Left ventricle myocardium inferior (tissue), 1 donor: ENCODE measurements at regions not wholly inside any gene's neighbourhood (a gene's known extent, or its start where the extent isn't known, plus 50 kb on each side); places are given as distances from the start of the nearest gene placed in this dataset.
A peak's percentile ranks its signal among the peaks of the same experiment; 100 is the strongest.
"Not testable (repeated sequence)": the region's sequence is repeated elsewhere in the genome, so short reads cannot be mapped to it uniquely, and the experiment has no call there.

Experiments
- DNase-seq: peaks from one replicate; pipeline ENCODE4 v3.0.0-alpha.2; 2020
- H3K27ac ChIP-seq: fragments of 200-600 bp; replicated peaks from 2 replicates; pipeline ENCODE4 v1.8.0; 2021
- H3K27me3 ChIP-seq: fragments of 200-600 bp; 2 replicates; pipeline ENCODE4 v1.8.0; 2021; ENCODE audit warnings: low read depth
- H3K36me3 ChIP-seq: fragments of 200-600 bp; 2 replicates; pipeline ENCODE4 v1.8.0; 2021
- H3K4me1 ChIP-seq: fragments of 200-600 bp; 2 replicates; pipeline ENCODE4 v1.8.0; 2021
- H3K4me3 ChIP-seq: fragments of 200-600 bp; 2 replicates; pipeline ENCODE4 v1.8.0; 2021; ENCODE audit warnings: mild to moderate bottlenecking, moderate library complexity
- H3K9me3 ChIP-seq: fragments of 200-600 bp; replicated peaks from 2 replicates; pipeline ENCODE4 v1.8.0; 2021
- intact Hi-C: fragments of 100-400 bp; cut with micrococcal nuclease; formaldehyde crosslinking; loops from one replicate; pipeline ENCODE4 v1.11.0; 2022
- TF ChIP-seq, protein P1 (sequence below): fragments of 200-600 bp; IDR thresholded peaks from 2 replicates; pipeline ENCODE4 v1.8.0; 2021; ENCODE audit warnings: antibody characterized with exemption, mild to moderate bottlenecking, borderline replicate concordance
- donor health status: DM: no; HTN: yes; CAD: no; lungs with severe emphysema.

DNA sequence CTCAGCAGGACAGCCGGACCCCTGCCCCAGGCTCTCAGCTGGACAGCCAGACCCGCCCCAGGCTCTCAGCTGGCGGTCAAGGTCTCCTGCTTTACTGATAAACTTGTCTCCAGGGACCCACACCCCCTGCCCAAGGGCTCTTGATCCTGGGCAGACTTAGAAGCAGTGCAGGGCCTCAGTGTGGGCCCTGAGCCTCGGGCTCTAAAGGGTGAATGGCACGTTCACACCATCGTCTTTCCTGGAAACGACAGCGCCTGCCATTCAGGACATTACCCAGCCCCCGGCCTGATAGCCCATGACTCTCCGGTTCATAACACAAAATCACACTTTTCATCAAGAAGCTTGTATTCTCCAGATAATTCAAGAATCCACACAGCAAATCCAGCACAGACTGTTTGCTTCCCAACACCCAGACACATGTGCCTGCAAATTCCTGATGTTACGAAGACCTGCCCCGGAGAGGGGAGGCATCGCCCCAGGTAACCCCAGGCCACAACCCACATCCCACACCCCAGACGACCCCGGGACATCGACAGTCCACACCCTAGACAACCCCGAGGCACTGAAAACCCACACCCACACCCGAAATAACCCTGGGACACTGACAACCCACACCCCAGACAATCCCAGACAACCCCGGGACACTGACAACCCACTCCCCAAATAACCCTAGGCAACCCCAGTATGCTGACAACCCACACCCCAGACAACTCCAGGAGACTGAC, 136.8 kb downstream of the FAM53A start:
- peak overlapping the region; percentile 82 for H3K27ac ChIP-seq
- DNase-seq, result no peak
- intact Hi-C loops, result no loop called here
- peaks cover 39% of the 10 kb centered on the region for H3K27me3 ChIP-seq
- H3K36me3 ChIP-seq, result no peaks in the 10 kb centered on the region
- H3K4me1 ChIP-seq, result peaks cover 16% of the 10 kb centered on the region
- TF ChIP-seq, protein P1, sequence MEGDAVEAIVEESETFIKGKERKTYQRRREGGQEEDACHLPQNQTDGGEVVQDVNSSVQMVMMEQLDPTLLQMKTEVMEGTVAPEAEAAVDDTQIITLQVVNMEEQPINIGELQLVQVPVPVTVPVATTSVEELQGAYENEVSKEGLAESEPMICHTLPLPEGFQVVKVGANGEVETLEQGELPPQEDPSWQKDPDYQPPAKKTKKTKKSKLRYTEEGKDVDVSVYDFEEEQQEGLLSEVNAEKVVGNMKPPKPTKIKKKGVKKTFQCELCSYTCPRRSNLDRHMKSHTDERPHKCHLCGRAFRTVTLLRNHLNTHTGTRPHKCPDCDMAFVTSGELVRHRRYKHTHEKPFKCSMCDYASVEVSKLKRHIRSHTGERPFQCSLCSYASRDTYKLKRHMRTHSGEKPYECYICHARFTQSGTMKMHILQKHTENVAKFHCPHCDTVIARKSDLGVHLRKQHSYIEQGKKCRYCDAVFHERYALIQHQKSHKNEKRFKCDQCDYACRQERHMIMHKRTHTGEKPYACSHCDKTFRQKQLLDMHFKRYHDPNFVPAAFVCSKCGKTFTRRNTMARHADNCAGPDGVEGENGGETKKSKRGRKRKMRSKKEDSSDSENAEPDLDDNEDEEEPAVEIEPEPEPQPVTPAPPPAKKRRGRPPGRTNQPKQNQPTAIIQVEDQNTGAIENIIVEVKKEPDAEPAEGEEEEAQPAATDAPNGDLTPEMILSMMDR, result no peak
- peak overlapping the region; percentile 52 for H3K4me3 ChIP-seq
- H3K9me3 ChIP-seq, result no peaks in the 10 kb centered on the region

DNA sequence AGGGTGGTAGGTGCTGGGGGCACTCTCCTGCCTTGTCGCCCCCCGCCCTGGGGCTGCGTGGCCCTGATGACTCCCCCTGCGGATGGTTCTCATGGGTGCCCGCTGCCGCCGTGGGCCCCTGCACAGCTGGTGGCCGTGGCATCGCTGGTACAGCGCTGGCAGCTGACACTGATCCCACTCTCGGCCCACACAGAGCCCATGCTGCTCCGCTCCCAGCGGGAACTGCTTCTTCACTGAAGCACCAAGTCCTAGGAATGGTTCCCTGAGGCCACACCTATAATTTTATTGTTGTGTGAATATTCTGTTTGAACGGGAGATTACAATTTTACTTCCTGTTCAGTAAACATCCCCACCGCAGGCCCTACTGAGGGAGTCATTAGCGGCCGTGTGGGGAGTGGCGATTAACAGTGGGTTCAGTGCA, 138.6 kb upstream of the NKX1-1 start:
- peak overlapping the region; percentile 43 for H3K4me3 ChIP-seq
- H3K27me3 ChIP-seq, result peaks cover 44% of the 10 kb centered on the region
- no peak for DNase-seq
- peaks cover 21% of the 10 kb centered on the region for H3K4me1 ChIP-seq
- H3K9me3 ChIP-seq, result no peaks in the 10 kb centered on the region
- TF ChIP-seq, protein P1, result no peak
- intact Hi-C loops, result no loop called here
- H3K36me3 ChIP-seq, result no peaks in the 10 kb centered on the region
- H3K27ac ChIP-seq, result peak overlapping the region; percentile 80

DNA sequence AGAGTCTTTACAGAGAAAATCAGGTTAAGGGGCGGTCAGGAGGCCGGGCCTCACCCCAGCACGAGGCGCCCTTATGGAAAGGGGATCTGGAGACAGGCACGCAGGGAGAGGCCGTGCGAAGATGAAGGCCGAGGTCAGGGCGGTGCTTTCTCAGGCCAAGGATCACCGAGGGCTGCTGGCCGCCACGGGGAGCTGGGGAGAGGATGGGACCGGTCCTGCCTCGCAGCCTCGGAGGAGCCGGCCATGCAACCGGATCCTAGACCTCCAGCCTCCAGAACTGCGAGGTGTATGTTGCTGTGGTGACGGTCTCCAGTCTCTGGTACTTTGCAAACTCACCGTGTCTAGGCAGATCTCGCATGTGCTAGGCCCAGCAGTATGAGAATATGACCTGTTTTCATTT, 138.2 kb upstream of the NKX1-1 start:
- DNase-seq, result not testable (repeated sequence)

DNA sequence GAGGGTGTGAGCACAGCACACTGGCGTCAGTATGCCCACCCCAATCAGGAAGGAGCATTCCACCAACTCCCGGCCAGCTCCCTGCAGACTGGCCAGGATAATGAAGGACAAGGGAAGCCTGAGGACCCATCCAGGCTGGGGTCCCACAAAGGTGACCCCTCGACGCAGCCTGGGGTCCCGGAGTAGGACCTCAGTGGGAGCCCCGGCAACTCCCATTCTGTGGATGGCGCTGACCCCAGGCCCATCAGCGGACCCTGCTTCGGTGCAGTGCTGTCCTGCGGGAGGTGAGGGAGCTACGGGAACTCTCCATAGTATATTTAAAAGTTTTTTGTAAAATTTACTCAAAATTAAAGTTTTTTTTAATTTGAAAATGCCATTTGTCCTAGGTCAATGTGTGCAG, 137.7 kb upstream of the NKX1-1 start:
- H3K27me3 ChIP-seq, result peaks cover 39% of the 10 kb centered on the region
- TF ChIP-seq, protein P1, result no peak
- H3K4me3 ChIP-seq, result no peak overlapping the region
- H3K36me3 ChIP-seq, result no peaks in the 10 kb centered on the region
- no peak for DNase-seq
- H3K27ac ChIP-seq, result peak overlapping the region; percentile 80
- intact Hi-C loops, result no loop called here
- peaks cover 12% of the 10 kb centered on the region for H3K4me1 ChIP-seq
- no peaks in the 10 kb centered on the region for H3K9me3 ChIP-seq

More for the DNA sequence above, 138.2 kb upstream of the NKX1-1 start:
- H3K9me3 ChIP-seq, H3K36me3 ChIP-seq, intact Hi-C loops: not testable (repeated sequence)
- H3K4me1 ChIP-seq, result peaks cover 17% of the 10 kb centered on the region
- H3K27ac ChIP-seq, result peak overlapping the region; percentile 80
- peak overlapping the region; percentile 43 for H3K4me3 ChIP-seq
- H3K27me3 ChIP-seq, result peaks cover 44% of the 10 kb centered on the region

DNA sequence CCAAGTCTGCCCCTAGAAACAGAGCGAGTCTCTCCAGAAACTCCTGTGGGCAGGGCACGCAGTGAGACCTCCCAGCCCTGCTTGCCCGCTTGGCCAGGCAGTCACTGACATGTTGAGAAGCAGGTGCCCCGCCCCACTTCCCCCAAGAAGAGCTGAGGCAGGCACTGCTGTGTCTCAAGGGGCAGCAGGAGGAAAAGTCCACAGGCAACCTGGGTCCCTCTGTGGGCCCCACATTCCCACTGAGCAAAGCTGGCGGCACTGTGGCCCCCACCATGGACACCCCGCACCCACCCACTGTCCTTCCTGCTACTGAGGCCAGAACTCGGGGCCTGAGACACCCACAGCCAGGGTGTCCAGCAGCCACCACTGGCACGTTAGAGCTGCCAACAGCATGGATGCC, 137.3 kb upstream of the NKX1-1 start:
- Histone ChIP-seq H3K4me3 (no peak overlapping the region), H3K4me1 (peaks cover 8% of the 10 kb centered on the region), H3K27me3 (peaks cover 36% of the 10 kb centered on the region), H3K27ac (no peak overlapping the region), H3K36me3 (no peaks in the 10 kb centered on the region), H3K9me3 (no peaks in the 10 kb centered on the region)
- TF ChIP-seq, protein P1, result no peak
- intact Hi-C loops, result no loop called here
- DNase-seq, result no peak

DNA sequence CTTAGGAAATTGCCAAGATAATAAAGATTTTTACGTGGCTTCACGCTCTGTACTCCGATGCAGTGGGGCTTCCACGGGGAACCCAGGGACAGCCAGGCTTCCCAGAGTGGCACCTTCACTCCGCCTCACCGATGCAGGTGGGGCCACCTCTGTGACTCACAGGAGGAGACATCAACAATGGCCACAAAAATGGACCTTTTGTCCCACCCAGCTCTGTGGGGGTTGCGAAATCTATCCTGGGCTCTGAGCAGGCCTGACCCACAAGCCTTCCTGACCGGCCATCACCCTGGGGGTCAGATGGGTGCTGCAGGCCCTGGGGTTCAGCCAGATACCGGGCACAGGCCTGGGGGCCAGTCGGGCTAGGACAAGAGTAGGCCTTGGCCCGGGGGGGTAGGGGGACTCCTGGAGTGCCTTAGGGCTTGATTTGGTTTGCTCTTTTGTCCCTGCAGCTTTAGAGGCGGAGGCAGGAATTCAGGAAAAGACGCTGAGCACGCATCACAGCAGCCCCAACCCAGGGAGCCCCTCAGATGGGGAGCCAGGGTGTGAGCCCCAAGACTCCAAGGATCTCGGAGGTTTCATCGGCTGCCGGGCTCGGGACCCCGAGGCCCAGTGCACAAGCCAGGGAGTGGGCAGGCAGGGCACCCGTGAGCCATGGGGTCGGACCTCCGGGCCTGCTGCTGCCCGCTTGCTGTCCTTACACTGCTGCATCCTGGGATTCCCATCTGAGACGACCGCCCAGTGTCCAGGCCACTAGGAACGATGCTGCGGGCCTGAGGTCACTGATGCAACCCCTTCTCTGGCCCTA, 136.5 kb upstream of the NKX1-1 start:
- Histone ChIP-seq H3K9me3 (no peaks in the 10 kb centered on the region), H3K27me3 (peaks cover 35% of the 10 kb centered on the region), H3K36me3 (no peaks in the 10 kb centered on the region), H3K27ac (peak overlapping the region; percentile 71), H3K4me3 (no peak overlapping the region), H3K4me1 (peaks cover 6% of the 10 kb centered on the region)
- no peak for DNase-seq
- intact Hi-C loops, result no loop called here
- TF ChIP-seq, protein P1, result no peak
